Suppressor macrophage (primary cell): ENCODE measurements at regions not wholly inside any gene's neighbourhood (a gene's known extent, or its start where the extent isn't known, plus 50 kb on each side); places are given as distances from the start of the nearest gene placed in this dataset.

Experiments used
- DNase-seq, 4 experiments: peaks; one replicate each; pipeline ENCODE4 v3.0.0-alpha.2; 2020 to 2022

DNA sequence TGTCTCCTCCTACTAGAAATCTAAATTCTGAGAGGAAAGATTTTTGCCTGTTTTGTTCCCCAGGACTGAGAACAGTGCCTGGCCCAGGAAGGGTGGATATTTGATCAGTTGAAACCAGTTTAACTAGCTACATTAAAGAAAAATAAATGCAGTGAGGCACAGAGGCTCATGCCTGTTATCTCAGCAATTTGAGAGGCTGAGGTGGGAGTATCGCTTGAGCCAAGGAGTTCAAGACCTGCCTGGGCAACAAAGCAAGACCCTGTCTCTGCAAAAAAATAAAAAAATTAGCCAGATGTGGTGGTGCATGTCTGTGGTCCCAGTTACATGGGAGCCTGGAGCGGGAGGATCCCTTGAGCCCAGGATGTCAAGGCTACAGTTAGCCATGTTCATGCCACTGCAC lies 104.8 kb upstream of the CPEB4 start:
- no peak for DNase-seq

DNA sequence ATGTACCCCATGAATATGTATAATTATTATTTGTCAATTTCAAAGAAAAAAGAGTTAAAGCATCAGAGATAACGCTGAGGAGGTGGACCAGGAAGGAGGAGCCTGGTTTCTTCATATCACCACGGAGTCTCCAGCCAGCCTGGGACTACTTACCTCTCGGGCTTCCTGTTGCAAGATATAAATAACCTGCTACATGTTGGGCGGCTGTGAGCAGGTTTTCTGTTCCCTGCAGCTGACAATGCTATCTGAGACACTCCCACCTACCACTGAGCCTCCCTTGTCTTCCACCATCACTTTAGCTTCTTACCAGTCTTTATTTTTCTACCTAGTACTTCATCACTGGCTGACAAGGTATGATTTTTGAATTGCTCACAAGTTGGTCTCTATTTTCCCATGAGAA lies 102.7 kb upstream of the CPEB4 start:
- DNase-seq, result no peak

DNA sequence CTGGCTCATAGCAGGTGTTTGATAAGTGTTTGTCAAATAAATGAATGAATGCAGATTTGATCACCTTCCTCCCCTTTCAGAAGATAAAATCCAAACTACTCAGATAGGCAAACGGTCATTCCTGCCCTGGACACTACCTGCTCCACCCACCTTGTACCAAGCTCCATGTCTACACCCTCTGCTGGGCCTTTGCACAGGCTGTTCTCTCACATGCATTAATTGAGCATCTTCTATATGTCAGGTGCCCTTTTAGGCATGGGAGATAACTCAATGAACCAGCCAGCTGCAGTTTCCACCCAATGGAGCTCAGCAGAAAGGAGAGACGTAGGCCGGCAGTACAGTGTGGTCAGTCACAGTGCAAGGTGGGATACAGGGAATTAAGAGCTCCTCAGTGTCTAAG lies 102.3 kb upstream of the CPEB4 start:
- DNase-seq, result no peak

DNA sequence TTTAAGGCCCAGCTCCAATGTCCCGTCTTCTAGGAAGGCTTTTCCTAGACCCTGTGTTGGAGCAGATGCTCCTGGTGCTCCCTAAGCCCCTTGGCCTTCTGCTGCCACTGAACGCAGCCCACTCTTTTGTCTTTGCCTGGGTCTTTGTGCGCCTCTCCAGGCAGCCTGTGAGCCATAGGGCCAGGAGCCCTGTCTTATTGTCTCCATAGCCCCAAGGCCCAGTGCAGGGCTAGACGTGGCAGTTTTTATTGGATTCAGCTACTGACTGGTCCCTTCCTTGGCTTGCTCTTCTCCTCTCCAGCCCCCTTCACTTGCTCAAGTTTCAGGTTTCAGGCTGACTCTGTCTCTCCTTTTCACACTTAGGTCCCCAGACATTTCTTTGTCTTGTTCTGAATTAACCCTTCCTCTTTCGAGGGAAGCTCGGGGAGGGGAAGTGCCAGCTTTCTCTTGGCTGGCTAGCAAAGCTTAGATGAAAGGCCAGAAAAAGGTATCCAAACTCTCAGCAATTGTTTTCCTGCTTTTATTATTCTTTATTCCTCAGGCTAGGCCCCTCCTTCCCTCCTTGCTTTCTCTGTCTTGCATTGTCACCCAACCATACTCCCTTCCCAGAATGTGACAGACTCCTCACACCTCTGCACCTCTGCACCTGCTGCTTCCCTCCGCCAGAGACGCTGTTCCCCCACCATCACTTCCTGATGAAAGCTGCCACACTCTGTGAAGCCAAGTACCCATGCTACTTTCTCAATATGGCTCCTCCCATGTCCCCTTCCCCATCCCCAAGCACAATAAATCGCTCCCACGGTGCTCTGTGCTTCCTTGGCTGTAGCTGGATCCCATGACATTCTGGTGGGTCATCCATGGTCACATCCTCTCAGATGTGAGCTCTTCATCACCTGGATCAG lies 101.6 kb upstream of the CPEB4 start:
- peak in 3 of 4 experiments; percentile 53 to 59 (median 58) for DNase-seq

DNA sequence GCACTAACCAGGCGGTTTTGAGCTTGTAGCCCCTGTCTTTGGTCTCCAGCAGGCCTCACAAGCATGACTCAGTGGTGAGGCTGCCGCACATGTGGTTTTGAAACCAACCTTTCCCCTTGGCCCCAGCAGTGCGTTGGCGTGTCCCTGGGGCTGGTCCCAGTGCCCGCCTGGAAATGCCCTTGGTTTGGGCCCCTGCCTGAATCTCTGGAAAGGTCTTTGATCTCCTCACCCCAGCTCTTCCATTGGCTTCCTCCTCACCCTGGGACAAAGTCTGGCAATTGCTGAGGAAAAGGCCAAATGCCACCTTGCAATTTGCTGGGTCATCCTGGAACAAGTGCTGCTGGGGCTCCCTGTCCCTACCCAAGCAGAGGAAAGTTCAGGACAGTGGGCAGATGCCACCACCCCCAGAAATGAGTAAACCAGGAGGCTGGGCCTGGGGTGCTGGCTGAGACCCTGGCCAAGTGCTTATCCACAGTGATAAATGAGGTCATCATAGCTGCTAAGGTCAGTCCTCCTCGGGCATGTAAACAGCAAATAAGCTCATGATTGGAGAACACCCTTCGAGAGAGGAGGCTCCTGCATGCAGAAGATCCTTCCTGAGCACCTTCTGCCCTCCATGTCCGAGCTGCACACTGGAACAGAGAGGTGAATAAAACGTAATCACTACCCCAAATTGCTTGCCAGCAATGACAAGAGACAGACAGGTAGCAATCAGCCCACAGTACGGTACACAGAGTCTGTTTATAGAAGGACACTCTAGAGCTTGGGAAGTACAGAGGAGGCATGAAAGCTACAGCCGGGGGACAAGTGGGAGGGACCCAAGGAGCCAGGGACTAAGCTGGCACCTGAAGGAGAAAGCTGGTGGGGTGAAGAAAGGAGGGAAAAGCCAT lies 98.9 kb upstream of the CPEB4 start:
- peak; percentile 87 to 94 (median 91) for DNase-seq

DNA sequence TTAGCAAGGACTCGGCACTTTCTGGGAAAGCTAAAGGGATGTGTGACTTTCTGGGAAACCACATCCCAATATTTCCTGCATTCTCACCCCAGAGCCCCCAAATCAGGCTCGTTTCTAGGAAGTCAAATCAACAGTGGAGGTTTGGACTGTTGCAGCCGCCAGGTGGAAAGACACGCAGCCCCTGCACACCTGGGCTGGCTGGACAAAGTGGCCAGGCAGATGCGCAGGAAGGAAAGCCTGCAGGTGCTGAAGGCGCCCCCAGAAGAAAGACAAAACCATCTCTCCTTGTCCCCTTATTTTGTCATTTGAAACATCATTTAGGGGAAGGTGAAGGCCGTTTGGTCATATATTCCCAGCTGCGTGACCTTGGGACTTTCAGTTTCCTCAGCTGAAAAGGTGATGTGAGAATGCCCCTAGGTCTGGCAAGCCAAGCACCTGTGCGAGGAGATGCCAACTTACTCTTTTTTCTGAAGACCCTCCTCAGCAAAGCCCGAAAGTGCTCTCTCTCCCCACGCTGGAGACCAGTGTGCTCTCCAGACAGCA lies 97.9 kb upstream of the CPEB4 start:
- DNase-seq, result no peak

DNA sequence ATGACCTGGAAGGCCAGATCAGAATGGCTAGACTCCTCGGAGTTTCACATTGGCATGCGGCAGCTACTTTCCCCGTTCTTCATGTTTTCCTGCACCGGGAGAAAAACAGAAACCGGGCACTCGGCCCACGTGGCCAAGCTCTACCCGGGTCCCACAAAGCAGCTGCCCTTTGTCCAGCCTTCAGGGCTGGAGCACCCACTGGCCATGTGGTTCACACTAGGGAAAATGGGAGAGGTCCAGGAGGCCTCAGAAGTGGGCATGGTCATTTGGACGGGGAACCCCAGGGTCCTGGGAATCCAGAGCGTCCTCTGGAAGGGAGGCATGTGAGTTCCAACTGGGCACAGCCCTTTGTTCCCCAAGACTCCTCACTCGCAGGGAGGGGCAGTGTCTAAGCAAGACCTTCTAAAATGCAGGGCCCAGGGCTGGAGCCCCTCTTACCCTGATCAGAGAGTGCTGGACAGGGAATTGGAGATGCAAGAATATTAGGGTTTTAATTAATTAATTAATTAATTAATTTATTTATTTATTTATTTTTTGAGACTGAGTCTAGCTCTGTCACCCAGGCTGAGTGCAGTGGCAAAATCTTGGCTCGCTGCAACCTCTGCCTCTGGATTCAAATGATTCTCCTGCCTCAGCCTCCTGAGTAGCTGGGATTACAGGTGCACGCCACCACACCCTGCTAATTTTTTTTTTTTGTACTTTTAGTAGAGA lies 97.2 kb upstream of the CPEB4 start:
- no peak for DNase-seq

DNA sequence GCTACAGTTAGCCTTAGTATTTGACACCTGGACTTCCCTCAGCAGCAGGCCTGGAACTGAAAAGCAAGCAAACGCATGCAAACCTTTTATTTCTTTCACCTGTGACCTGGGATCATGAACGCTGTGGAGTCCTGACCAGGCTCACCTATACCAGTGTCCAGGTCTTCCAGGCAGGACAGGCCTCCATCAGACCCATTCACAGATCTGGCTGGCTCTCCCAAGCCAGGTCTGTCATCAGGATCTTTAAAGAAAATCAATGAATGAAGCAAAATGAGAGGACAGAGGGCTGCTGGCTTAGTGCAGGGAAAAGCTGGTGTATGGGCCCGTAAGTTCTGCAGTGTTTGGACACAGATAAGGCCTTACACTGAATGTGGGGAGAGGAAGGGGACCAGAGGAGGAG lies 96.3 kb upstream of the CPEB4 start:
- DNase-seq, result no peak

DNA sequence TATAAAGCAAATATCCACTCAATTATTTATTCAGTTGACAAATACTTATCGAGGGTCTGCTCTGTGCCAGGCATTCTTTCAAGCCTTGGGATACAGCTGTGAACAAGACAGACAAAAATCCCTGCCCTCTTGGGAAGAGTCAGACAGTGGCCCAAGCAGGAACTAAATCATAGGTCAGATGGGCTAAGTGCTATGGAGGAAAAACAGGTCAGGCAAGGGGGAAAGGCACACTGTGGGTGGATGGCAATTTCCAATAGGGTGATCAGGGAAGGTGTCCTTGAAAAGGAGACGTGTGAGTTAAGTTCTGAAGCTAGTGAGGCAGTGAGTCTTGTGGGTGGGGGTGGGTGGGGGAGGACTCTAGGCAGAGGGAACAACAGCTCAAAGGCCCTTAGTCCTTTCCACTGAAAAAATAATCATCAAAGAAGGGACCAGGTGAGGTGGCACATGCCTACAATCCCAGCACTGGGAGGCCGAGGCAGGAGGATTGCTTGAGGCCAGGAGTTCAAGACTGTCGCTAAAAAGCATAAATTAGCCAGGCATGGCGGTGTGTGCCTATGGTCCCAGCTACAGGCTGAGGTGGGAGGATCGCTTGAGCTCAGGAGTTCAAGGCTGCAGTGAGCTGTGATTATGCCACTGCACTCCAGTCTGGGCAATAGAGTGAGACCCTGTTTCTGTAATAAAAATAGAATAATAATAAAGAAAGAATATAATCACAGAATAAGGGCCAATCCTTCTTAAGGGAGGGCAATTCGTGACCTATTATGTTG lies 95.2 kb upstream of the CPEB4 start:
- DNase-seq, result peak in 3 of 4 experiments; percentile 36 to 45 (median 39)

DNA sequence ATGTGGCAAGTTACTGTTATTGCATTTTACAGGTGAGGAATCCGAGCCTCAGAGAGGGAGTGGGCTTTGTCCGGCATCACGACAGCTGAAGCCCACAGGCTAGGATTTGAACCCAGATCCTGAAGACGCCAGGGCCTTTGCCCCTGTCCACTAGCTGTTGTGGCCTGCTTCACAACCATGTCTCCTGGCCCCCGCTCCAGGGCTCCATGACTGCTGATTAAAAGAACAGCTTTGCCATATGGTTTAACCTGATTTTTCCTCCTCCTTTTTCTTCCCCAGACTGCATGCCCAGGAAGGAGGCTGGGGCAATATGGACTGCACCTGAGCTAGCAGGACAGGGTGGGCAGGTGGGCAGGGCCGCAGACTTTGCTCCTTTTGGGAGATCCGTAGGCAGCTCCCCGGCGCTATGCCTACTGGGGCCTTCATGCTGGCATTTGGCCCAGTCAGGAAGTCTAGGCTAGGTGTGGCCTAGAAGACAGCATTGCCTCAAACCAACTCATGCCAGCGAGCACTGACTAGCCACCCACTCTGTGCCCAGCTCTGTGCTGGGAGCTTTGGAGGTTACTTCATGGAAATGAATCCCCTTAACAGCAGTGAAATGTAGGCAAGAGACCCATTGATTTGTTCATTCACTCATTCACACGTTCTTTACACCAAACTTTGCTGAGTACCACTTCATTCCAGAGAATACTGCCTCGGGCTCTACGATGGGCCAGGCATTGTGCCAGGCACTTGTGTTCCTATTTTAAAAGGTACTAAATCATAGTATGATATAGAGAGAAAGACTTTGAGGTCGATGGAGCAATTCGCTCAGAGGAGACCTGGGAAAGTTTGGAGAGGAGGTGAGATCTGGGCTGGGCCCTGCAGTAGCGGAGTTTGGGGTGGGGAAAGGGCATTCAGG lies 94.3 kb upstream of the CPEB4 start:
- no peak for DNase-seq

DNA sequence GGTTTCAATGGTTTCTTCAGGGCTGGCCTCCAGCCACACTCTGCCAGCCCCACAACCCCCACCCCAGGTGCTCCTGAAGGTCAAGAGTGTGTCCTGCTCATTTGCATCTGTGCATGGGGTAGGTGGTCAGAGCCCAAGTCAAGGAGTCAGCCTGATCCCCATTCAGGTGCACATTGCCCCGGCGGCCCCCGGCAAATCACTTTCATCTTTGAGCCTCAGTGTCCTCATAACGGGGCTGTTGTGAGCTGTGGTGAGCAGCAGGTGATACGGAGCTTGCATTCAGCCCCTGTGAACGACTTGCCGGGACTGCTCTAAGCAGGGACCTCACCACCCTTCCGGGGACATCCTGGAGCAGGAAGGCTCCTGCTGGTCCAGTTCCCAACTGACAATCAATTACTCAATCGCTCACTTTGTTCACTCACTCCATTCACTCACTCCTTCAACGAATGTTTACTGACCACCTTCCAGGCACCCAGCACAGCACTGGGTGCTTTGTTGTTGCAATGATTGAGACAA lies 93.2 kb upstream of the CPEB4 start:
- DNase-seq, result no peak

DNA sequence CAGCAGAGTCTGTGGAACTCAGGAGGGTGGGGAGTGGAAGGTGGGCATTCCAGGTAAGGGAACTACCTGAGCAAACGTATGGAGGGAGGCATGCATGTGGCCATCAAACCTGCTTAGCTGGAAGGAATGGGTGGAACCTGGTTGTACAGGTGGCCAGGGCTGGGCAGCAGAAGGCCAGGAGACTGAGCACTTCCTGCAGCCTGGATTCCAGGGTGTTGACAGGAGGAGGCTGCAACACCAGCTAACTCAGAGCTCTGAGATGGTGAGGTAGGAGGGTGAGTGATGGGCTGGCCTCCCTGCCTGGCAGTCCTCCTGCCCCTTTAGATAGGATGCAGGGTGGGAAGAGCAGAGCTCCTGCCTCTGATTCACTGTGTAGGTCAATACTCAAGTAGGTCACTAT lies 92.5 kb upstream of the CPEB4 start:
- no peak for DNase-seq

DNA sequence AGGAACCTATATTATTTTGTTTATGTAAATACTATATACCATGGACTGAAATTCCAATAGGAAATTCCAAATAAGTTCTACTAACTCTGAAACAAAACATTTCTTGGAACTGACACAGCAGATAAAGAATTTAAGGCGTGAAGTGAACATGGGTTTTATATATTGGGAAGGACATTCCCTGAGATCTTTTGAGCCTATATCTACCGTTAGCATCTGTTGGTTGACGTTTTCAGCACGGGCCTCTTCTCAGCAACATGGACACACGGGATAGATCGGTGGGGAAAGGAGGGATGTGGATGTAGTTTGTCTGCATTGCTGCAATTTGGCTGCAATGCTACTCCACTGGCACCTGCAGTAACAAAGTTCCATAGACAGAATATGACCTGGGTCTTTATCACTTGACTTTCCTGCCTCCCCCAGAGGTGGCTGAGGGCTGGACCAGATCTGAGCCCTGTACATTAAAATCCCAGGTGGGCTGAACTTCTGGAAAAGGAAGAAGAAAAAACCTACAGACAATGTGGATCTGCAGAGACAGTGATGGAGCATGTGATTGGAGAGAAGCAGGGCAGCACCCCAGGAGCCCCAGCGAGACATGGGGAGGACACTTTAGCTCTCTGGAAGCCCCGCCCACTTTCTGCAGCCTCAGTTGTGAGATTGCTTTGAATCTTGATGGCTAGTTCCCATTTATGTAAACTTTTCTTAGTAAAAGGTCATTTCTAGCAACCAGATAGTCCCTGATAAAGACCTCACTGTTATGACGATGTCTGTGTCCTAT lies 91.2 kb upstream of the CPEB4 start:
- DNase-seq, result no peak

DNA sequence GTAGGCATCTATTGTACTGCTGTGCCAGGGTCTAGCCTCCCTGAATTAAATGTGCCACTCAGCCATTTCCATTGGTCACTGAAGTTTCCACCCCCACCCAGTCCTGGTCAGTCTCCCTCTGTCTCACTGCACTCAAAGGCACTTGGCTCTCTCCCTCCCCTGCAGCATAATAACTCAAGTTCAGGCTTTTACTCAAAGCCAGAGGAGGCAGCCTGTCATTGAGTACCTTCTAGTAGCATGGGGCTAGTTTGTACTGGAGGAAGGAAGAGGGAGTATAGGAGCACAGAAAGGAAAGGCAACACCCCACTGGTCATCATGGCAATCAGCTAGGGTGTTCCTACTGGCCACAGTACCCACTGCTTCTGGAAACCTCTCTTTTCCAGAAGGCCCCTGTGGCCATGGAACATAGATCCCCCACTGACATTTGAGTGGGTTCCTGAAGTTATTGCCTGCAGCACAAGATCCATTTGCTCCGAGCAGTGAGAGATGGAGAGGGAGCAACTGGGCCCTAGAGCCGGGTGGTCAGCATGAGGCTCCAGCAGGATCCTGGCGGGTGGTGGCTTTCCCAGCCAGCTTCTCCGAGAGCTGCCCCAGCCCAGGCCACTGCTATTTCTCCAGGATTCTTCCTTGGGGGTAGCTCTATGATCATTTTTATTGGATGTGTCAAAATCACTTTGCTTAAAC lies 89.9 kb upstream of the CPEB4 start:
- DNase-seq, result no peak

DNA sequence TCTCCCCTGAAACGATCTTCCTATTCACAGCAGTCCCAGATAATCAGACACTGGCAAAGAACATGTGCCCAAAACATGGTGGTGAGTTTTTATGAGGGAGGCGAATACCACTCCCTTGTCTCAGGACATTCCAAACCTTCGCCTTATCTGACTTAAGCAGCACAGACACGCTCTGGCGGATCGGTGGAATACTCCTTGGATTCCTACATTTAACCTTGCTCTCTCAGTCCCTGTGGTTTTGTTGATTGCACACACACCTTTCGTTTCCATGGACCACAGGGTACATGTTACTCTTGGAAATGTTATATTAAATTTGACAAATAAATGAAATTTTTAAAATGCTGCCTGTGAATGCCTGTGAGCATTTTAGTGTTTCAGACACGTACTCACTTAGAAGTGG lies 87.8 kb upstream of the CPEB4 start:
- no peak for DNase-seq

DNA sequence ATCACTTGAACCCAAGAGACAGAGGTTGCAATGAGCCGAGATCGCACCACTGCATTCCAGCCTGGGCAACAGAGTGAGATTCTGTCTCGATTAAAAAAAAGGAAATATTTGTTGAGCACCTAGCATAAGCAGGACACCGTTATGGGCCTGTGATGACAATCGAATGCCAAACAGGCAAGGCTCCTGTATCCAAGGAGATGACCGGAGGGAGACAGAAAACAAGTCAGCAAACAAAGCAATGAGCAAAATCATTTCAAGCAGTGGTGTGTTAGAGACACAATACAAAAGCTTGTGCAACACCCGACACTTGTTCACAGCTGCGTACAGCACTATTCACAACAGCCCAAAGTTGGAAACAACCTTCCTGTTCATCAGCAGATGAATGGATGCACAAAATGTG lies 87.1 kb upstream of the CPEB4 start:
- no peak for DNase-seq

DNA sequence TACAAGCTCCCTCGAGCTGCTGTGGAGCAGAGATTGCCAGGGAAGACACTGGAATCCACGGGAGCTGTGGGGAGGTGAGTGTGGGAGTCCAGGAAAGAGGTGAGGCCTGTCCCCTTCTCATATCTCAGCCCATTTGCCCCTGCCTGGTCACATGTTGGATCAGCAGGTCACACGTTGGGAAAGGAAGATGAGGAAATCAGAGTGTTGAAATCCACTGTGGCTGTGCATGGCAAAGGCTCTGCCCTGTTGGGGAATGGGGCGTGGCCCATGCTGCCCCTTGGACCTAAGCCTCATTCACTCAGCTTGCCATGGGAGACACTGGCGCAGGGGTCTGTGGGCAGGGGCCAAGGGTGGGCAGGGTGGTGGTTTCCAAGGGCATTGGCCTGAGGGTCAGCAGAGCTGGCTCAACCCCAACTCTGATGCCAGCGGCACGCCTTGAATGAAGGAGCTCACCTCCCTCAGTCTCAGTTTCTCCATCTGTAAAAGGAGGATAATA lies 85.4 kb upstream of the CPEB4 start:
- DNase-seq, result peak; percentile 80 to 91 (median 88)

DNA sequence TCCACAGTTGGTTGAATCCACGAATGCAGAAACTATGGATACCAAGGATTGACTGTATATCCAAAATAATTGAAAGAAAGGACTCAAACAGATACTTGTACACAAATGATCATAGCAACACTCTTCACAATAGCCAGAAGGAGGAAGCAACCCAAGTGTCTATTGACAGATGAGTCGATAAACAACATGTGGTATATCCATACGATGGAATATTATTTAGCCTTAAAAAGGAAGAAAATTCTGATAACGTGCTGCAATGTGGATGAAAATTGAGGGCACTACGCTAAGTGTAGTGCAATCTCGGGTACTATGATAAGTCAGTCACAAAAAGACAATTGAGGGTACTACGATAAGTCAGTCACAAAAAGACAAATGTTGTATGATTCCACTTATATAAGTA lies 83.6 kb upstream of the CPEB4 start:
- no peak for DNase-seq
